ENCODE measurements at regions not wholly inside any gene's neighbourhood (a gene's known extent, or its start where the extent isn't known, plus 50 kb on each side); places are given as distances from the start of the nearest gene placed in this dataset.
A peak's percentile ranks its signal among the peaks of the same experiment; 100 is the strongest.

DNA sequence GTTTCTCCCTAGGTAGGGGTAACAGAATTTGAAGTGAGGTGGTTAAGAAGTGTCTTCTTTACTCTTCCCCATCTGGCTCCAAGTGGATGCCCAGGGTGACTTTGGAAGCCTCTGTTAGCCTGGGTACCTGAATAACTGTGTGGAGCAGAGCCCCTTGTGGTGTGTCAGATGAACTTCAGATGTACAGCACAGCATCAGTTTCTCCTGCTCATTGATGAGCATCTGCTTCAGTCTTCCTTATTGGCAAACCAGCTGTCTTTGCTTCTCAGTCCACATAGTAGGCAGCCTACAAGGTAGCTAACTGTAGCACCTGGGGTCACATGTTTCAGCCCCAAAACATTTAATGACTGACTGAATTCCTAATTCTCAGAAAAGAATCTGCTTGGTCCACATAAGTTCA lies 56.2 kb upstream of the ATP8B1 start:
- peak; percentile 59; the same call in 1 of the 2 replicates for ATAC-seq (ENCODE audit: low read depth)
- H3K4ac ChIP-seq (ENCODE audit: low read depth, low read length): no peak overlapping the region
- H3K9me1 ChIP-seq (ENCODE audit: insufficient read depth, low read length): no peaks in the 10 kb centered on the region
- H2AFZ ChIP-seq (replicated peaks; ENCODE audit: low read length, poor library complexity): no peak overlapping the region
- H3K4me2 ChIP-seq (ENCODE audit: low read depth, low read length): no peak overlapping the region
- intact Hi-C loops (cut with micrococcal nuclease): loop anchor here (10.0 kb wide), 1 partner anchor 225 kb away; no protein-coding TSS in a partner anchor
- H3K23ac ChIP-seq (ENCODE audit: low read depth, low read length): no peak overlapping the region
- H3K27ac ChIP-seq (ENCODE audit: insufficient read depth, low read length): no peak overlapping the region
- ChIA-PET CTCF (no interaction called here), POLR2A (ENCODE audit: unreplicated experiment) (no interaction called here)
- H3K14ac ChIP-seq (replicated peaks; ENCODE audit: low read depth, low read length): no peak overlapping the region
- H2BK15ac ChIP-seq (ENCODE audit: low read depth, low read length): no peak overlapping the region; the same call in 2 of the 3 replicates
- H3K27me3 ChIP-seq (ENCODE audit: control insufficient read depth, insufficient read depth, low read length): no peaks in the 10 kb centered on the region
- H2AK9ac ChIP-seq (replicated peaks; ENCODE audit: low read depth, low read length, poor library complexity): no peak overlapping the region
- H3K9me3 ChIP-seq (ENCODE audit: control insufficient read depth, insufficient read depth, low read length): no peaks in the 10 kb centered on the region
- in situ Hi-C loops (cut with MboI; ENCODE audit: low sequenced_read_pairs): no loop called here
- H4K91ac ChIP-seq (ENCODE audit: insufficient read depth, low read depth, low read length): no peak overlapping the region
- no peak overlapping the region for H4K8ac ChIP-seq (ENCODE audit: low read depth in 2 of 2, low read length in 2 of 2)
- H2BK5ac ChIP-seq (ENCODE audit: low read depth, low read length, poor library complexity, severe bottlenecking): no peak overlapping the region
- no peak overlapping the region for H2BK120ac ChIP-seq (ENCODE audit: low read depth, low read length)
- no peak overlapping the region for H3K4me3 ChIP-seq (ENCODE audit: insufficient read depth, low read depth, low read length)
- TF ChIP-seq CHD1 (IDR thresholded peaks at IDR 0.05; ENCODE audit: low read depth, low read length) (no peak), RAD21 (IDR thresholded peaks at IDR 0.05; ENCODE audit: low read length) (peak; percentile 40), SMC3 (IDR thresholded peaks at IDR 0.05; ENCODE audit: low read depth, low read length) (peak; percentile 6; the same call in 1 of the 2 replicates)
- TF ChIP-seq, protein P1, sequence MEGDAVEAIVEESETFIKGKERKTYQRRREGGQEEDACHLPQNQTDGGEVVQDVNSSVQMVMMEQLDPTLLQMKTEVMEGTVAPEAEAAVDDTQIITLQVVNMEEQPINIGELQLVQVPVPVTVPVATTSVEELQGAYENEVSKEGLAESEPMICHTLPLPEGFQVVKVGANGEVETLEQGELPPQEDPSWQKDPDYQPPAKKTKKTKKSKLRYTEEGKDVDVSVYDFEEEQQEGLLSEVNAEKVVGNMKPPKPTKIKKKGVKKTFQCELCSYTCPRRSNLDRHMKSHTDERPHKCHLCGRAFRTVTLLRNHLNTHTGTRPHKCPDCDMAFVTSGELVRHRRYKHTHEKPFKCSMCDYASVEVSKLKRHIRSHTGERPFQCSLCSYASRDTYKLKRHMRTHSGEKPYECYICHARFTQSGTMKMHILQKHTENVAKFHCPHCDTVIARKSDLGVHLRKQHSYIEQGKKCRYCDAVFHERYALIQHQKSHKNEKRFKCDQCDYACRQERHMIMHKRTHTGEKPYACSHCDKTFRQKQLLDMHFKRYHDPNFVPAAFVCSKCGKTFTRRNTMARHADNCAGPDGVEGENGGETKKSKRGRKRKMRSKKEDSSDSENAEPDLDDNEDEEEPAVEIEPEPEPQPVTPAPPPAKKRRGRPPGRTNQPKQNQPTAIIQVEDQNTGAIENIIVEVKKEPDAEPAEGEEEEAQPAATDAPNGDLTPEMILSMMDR (conservative IDR thresholded peaks at IDR 0.05; ENCODE audit: low read depth, low read length): peak; percentile 23; the same call in 1 of the 2 replicates
- DNase-seq: no peak
- H4K5ac ChIP-seq (ENCODE audit: low read depth, low read length): no peak overlapping the region
- dilution Hi-C loops (cut with HindIII; ENCODE audit: low sequenced_read_pairs, unreplicated experiment): no loop called here
- no peaks in the 10 kb centered on the region for H3K4me1 ChIP-seq (ENCODE audit: control insufficient read depth, insufficient read depth, low read length)
- H3K36me3 ChIP-seq (ENCODE audit: control insufficient read depth, insufficient read depth, low read length): no peaks in the 10 kb centered on the region
- BruUV-seq (replicated peaks): no TSS peak
- H2AK5ac ChIP-seq (ENCODE audit: low read depth, low read length): no peak overlapping the region
- H3K56ac ChIP-seq (ENCODE audit: extremely low read depth, insufficient read depth, low read length): no peak overlapping the region
- no peaks in the 10 kb centered on the region for H4K20me1 ChIP-seq (ENCODE audit: insufficient read depth, low read length)
- H3K79me1 ChIP-seq (ENCODE audit: low read depth in 1 of 2, low read length in 2 of 2): no peaks in the 10 kb centered on the region
- H2BK20ac ChIP-seq (ENCODE audit: low read depth, low read length): no peak overlapping the region; the same call in 1 of the 2 replicates
- H3K18ac ChIP-seq (ENCODE audit: low read depth, low read length): no peak overlapping the region
- no peak overlapping the region for H3K9ac ChIP-seq (ENCODE audit: low read depth, low read length)

All from IMR-90 (cell line).